Fibroblast of lung (primary cell): ENCODE measurements at regions not wholly inside any gene's neighbourhood (a gene's known extent, or its start where the extent isn't known, plus 50 kb on each side); places are given as distances from the start of the nearest gene placed in this dataset.
"Not testable (repeated sequence)": the region's sequence is repeated elsewhere in the genome, so short reads cannot be mapped to it uniquely, and the experiment has no call there.

Experiments used
- DNase-seq, 2 donors: peaks; one replicate each; pipeline versions ENCODE4 v3.0.0 to v3.0.0-alpha.2; 2010; ENCODE audit warnings: low read depth in 2 of 2
- H2AFZ ChIP-seq: 2 replicates; pipeline ENCODE4 v1.5.1; 2012; ENCODE audit warnings: low read length, control low read depth, inconsistent platforms
- H3K27ac ChIP-seq: 2 replicates; pipeline ENCODE4 v1.5.1; 2011; ENCODE audit warnings: low read length, control low read depth; ENCODE audit not compliant: insufficient read depth
- H3K27me3 ChIP-seq: 2 replicates; pipeline ENCODE4 v1.5.1; 2011; ENCODE audit warnings: mild to moderate bottlenecking, low read length; ENCODE audit not compliant: control insufficient read depth, insufficient read depth
- H3K36me3 ChIP-seq: 2 replicates; pipeline ENCODE4 v1.5.1; 2011; ENCODE audit warnings: low read length; ENCODE audit not compliant: control insufficient read depth, insufficient read depth
- H3K4me1 ChIP-seq: 2 replicates; pipeline ENCODE4 v1.5.1; 2011; ENCODE audit warnings: low read length; ENCODE audit not compliant: control insufficient read depth, insufficient read depth; ENCODE audit errors: extremely low read depth
- H3K4me2 ChIP-seq: 2 replicates; pipeline ENCODE4 v1.5.1; 2011; ENCODE audit warnings: low read length, control low read depth; ENCODE audit not compliant: insufficient read depth; ENCODE audit errors: extremely low read depth
- H3K4me3 ChIP-seq, 4 experiments: fragments of 200-600 bp in 1 of 4; sonication (generic) in 1 of 4; replicated peaks in 1 of 4; 2 replicates each; pipeline ENCODE4 v1.5.1; 2011 to 2016; ENCODE audit warnings: low read length in 4 of 4, low read depth in 3 of 4, mild to moderate bottlenecking in 3 of 4, control low read depth in 2 of 4, inconsistent platforms in 1 of 4, mixed read lengths in 1 of 4; ENCODE audit not compliant: insufficient read depth in 1 of 4; ENCODE audit errors: control extremely low read depth in 1 of 4
- H3K79me2 ChIP-seq: 2 replicates; pipeline ENCODE4 v1.5.1; 2012; ENCODE audit warnings: mild to moderate bottlenecking, low read length, inconsistent platforms; ENCODE audit not compliant: control insufficient read depth, insufficient read depth
- H3K9ac ChIP-seq: 2 replicates; pipeline ENCODE4 v1.5.1; 2011; ENCODE audit warnings: mild to moderate bottlenecking, low read length, control low read depth; ENCODE audit not compliant: insufficient read depth
- H3K9me3 ChIP-seq: 2 replicates; pipeline ENCODE4 v1.5.1; 2012; ENCODE audit warnings: low read depth, low read length; ENCODE audit not compliant: control insufficient read depth, insufficient read depth
- H4K20me1 ChIP-seq: 2 replicates; pipeline ENCODE4 v1.5.1; 2011; ENCODE audit warnings: low read length; ENCODE audit not compliant: control insufficient read depth, insufficient read depth; ENCODE audit errors: extremely low read depth
- EZH2 ChIP-seq: IDR thresholded peaks from 2 replicates; pipeline ENCODE4 v1.5.1; 2012; ENCODE audit warnings: low read length, control low read depth, mild to moderate bottlenecking; ENCODE audit errors: missing control alignments
- TF ChIP-seq, protein P1 (sequence below), 2 donors: IDR thresholded peaks in 1 of 2; conservative IDR thresholded peaks in 1 of 2; 1 replicate in 1 of 2; 2 replicates in 1 of 2; pipeline ENCODE4 v1.5.1; 2011 to 2012; ENCODE audit warnings: low read length in 2 of 2, control low read depth in 1 of 2, inconsistent platforms in 1 of 2, low read depth in 1 of 2, mild to moderate bottlenecking in 1 of 2

- no peak overlapping the region for H3K9ac ChIP-seq
- no peaks in the 10 kb centered on the region for H4K20me1 ChIP-seq
- TF ChIP-seq, protein P1, sequence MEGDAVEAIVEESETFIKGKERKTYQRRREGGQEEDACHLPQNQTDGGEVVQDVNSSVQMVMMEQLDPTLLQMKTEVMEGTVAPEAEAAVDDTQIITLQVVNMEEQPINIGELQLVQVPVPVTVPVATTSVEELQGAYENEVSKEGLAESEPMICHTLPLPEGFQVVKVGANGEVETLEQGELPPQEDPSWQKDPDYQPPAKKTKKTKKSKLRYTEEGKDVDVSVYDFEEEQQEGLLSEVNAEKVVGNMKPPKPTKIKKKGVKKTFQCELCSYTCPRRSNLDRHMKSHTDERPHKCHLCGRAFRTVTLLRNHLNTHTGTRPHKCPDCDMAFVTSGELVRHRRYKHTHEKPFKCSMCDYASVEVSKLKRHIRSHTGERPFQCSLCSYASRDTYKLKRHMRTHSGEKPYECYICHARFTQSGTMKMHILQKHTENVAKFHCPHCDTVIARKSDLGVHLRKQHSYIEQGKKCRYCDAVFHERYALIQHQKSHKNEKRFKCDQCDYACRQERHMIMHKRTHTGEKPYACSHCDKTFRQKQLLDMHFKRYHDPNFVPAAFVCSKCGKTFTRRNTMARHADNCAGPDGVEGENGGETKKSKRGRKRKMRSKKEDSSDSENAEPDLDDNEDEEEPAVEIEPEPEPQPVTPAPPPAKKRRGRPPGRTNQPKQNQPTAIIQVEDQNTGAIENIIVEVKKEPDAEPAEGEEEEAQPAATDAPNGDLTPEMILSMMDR (conservative IDR thresholded peaks at IDR 0.05 in 1 of 2, IDR thresholded peaks at IDR 0.05 in 1 of 2; ENCODE audit: low read depth in 1 of 2, low read length in 2 of 2) = no peak
- TF ChIP-seq EZH2 = no peak
- no peaks in the 10 kb centered on the region for H3K4me1 ChIP-seq
- no peak overlapping the region for H3K27ac ChIP-seq
- H3K4me2 ChIP-seq = no peak overlapping the region
- no peaks in the 10 kb centered on the region for H3K36me3 ChIP-seq
- no peaks in the 10 kb centered on the region for H3K79me2 ChIP-seq
- no peak for DNase-seq
- no peaks in the 10 kb centered on the region for H3K27me3 ChIP-seq
- H3K9me3 ChIP-seq = no peaks in the 10 kb centered on the region
- H2AFZ ChIP-seq = no peak overlapping the region
- no peak overlapping the region for H3K4me3 ChIP-seq
Observed at GRCh38 chr6:3530515-3530914, 73.7 kb upstream of the SLC22A23 start.

DNA sequence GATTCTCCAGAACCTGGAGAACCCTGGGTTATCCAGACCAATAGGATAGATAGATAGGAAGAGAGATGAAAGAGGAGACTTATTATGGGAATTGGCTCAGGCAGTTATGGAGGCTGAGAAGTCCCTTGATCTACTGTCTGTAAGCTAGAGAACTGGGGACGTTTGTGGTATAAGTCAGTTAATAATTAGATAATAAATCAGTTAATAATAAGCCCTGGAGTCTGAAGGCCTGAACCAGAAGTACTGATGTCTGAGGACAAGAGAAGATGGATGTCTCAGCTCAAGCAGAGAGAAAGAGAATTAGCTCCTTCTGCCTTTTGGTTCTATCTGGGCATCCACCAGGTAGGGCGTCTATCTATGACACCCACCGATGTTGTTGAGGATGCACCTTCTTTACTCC is 72.9 kb upstream of the SLC22A23 start:
- no peak overlapping the region for H3K4me2 ChIP-seq
- no peaks in the 10 kb centered on the region for H3K79me2 ChIP-seq
- DNase-seq = no peak
- no peak for TF ChIP-seq EZH2
- TF ChIP-seq, protein P1 (conservative IDR thresholded peaks at IDR 0.05 in 1 of 2, IDR thresholded peaks at IDR 0.05 in 1 of 2; ENCODE audit: low read depth in 1 of 2, low read length in 2 of 2) = no peak
- H4K20me1 ChIP-seq = no peaks in the 10 kb centered on the region
- no peaks in the 10 kb centered on the region for H3K36me3 ChIP-seq
- H3K9me3 ChIP-seq = no peaks in the 10 kb centered on the region
- H3K4me1 ChIP-seq = no peaks in the 10 kb centered on the region
- no peak overlapping the region for H2AFZ ChIP-seq
- no peak overlapping the region for H3K4me3 ChIP-seq
- no peaks in the 10 kb centered on the region for H3K27me3 ChIP-seq
- no peak overlapping the region for H3K9ac ChIP-seq
- no peak overlapping the region for H3K27ac ChIP-seq

DNA sequence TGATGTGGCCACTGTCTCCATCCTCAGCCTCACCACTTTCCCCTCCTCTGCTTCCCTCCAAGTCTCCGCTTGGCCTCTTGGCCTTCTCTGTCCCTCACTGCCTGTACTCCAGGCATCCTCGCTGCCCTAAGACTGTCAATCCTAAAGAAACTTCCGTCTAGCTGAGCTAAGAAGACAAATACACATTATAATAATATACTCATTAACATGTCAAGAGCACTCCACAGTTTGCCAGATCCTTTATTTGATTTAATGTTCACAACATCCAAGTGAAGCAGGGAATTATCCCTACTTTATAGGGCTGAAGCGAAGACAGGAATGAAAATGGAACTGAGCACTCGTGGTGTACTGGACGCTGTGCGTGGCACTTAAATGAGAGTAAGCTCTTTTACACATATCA is 72.4 kb upstream of the SLC22A23 start:
- no peaks in the 10 kb centered on the region for H3K9me3 ChIP-seq

GRCh38 chr6:3528081-3528671 is 71.3 kb upstream of the SLC22A23 start:
- H4K20me1 ChIP-seq, H3K79me2 ChIP-seq, H3K4me3 ChIP-seq, H3K9ac ChIP-seq, H3K27me3 ChIP-seq, DNase-seq, H3K4me2 ChIP-seq, H3K36me3 ChIP-seq, H2AFZ ChIP-seq, H3K4me1 ChIP-seq, H3K9me3 ChIP-seq, H3K27ac ChIP-seq: not testable (repeated sequence)

More for the DNA sequence above, 72.4 kb upstream of the SLC22A23 start:
- Histone ChIP-seq H2AFZ (no peak overlapping the region), H3K4me2 (no peak overlapping the region), H3K27ac (no peak overlapping the region), H3K27me3 (no peaks in the 10 kb centered on the region), H3K4me3 (no peak overlapping the region), H4K20me1 (no peaks in the 10 kb centered on the region), H3K79me2 (no peaks in the 10 kb centered on the region), H3K36me3 (no peaks in the 10 kb centered on the region), H3K4me1 (no peaks in the 10 kb centered on the region), H3K9ac (no peak overlapping the region)
- TF ChIP-seq, protein P1 (conservative IDR thresholded peaks at IDR 0.05 in 1 of 2, IDR thresholded peaks at IDR 0.05 in 1 of 2; ENCODE audit: low read depth in 1 of 2, low read length in 2 of 2) = no peak
- no peak for TF ChIP-seq EZH2
- no peak for DNase-seq
